H9 (cell line): ENCODE measurements at regions not wholly inside any gene's neighbourhood (a gene's known extent, or its start where the extent isn't known, plus 50 kb on each side); places are given as distances from the start of the nearest gene placed in this dataset.

ENCODE experiments used
- DNase-seq: peaks from one replicate; pipeline ENCODE4 v3.0.0-alpha.2; 2017
- H2AFZ ChIP-seq: one replicate; pipeline ENCODE4 v1.6.1; 2013; ENCODE audit warnings: mild to moderate bottlenecking, low read length, control low read depth, moderate library complexity
- H2AK5ac ChIP-seq: 2 replicates; pipeline ENCODE4 v1.6.1; 2013; ENCODE audit warnings: low read length, control low read depth, mixed read lengths; ENCODE audit not compliant: insufficient read length
- H2BK120ac ChIP-seq: one replicate; pipeline ENCODE4 v1.6.1; 2013; ENCODE audit warnings: low read depth, mild to moderate bottlenecking, low read length, control low read depth, inconsistent platforms; ENCODE audit not compliant: poor library complexity, severe bottlenecking
- H2BK12ac ChIP-seq: 2 replicates; pipeline ENCODE4 v1.6.1; 2013; ENCODE audit warnings: low read length, control low read depth, mixed read lengths, low read depth; ENCODE audit not compliant: insufficient read length
- H2BK15ac ChIP-seq: 2 replicates; pipeline ENCODE4 v1.6.1; 2013; ENCODE audit warnings: low read depth, low read length, control low read depth
- H2BK20ac ChIP-seq: one replicate; pipeline ENCODE4 v1.6.1; 2013; ENCODE audit warnings: low read depth, mild to moderate bottlenecking, low read length, control low read depth, inconsistent platforms; ENCODE audit not compliant: poor library complexity, severe bottlenecking
- H2BK5ac ChIP-seq: 2 replicates; pipeline ENCODE4 v1.6.1; 2013; ENCODE audit warnings: low read length, control low read depth, mixed read lengths; ENCODE audit not compliant: insufficient read length
- H3K14ac ChIP-seq: 2 replicates; pipeline ENCODE4 v1.6.1; 2013; ENCODE audit warnings: low read length, control low read depth; ENCODE audit not compliant: insufficient read depth
- H3K18ac ChIP-seq: 2 replicates; pipeline ENCODE4 v1.6.1; 2013; ENCODE audit warnings: low read depth, mild to moderate bottlenecking, mixed read lengths, low read length, control low read depth; ENCODE audit not compliant: insufficient read length
- H3K23ac ChIP-seq: 2 replicates; pipeline ENCODE4 v1.6.1; 2013; ENCODE audit warnings: low read length, control low read depth, mixed read lengths, low read depth; ENCODE audit not compliant: insufficient read length
- H3K23me2 ChIP-seq: 2 replicates; pipeline ENCODE4 v1.6.1; 2013; ENCODE audit warnings: low read depth, mild to moderate bottlenecking, mixed read lengths, low read length, control low read depth; ENCODE audit not compliant: insufficient read length, poor library complexity, severe bottlenecking
- H3K27ac ChIP-seq: 2 replicates; pipeline ENCODE4 v1.5.1; 2013; ENCODE audit warnings: low read length, control low read depth, mixed read lengths, low read depth; ENCODE audit not compliant: insufficient read length
- H3K27me3 ChIP-seq: 2 replicates; pipeline ENCODE4 v1.6.1; 2013; ENCODE audit warnings: low read length, control low read depth, inconsistent platforms; ENCODE audit not compliant: insufficient read depth
- H3K4ac ChIP-seq: 2 replicates; pipeline ENCODE4 v1.6.1; 2013; ENCODE audit warnings: low read depth, mild to moderate bottlenecking, control low read depth, inconsistent platforms, low read length, moderate library complexity
- H3K4me1 ChIP-seq: 2 replicates; pipeline ENCODE4 v1.6.1; 2013; ENCODE audit warnings: low read length, control low read depth, inconsistent platforms; ENCODE audit not compliant: insufficient read depth
- H3K4me2 ChIP-seq: 2 replicates; pipeline ENCODE4 v1.6.1; 2013; ENCODE audit warnings: low read length, control low read depth, mixed read lengths; ENCODE audit not compliant: insufficient read length, insufficient read depth
- H3K56ac ChIP-seq: 2 replicates; pipeline ENCODE4 v1.6.1; 2013; ENCODE audit warnings: low read depth, mild to moderate bottlenecking, mixed read lengths, low read length, control low read depth; ENCODE audit not compliant: insufficient read length
- H3K79me1 ChIP-seq: 2 replicates; pipeline ENCODE4 v1.6.1; 2013; ENCODE audit warnings: low read depth, mild to moderate bottlenecking, moderate library complexity, low read length, control low read depth, inconsistent platforms; ENCODE audit not compliant: insufficient read depth, poor library complexity, severe bottlenecking
- H3K79me2 ChIP-seq: 2 replicates; pipeline ENCODE4 v1.6.1; 2013; ENCODE audit warnings: low read length, control low read depth, inconsistent platforms; ENCODE audit not compliant: insufficient read depth
- H3K9ac ChIP-seq: 2 replicates; pipeline ENCODE4 v1.6.1; 2013; ENCODE audit warnings: low read length, control low read depth, mixed read lengths; ENCODE audit not compliant: insufficient read length; ENCODE audit errors: extremely low read depth
- H3K9me3 ChIP-seq: one replicate; pipeline ENCODE4 v1.6.1; 2013; ENCODE audit warnings: low read depth, low read length, inconsistent platforms; ENCODE audit not compliant: control insufficient read depth
- H3T11ph ChIP-seq: one replicate; pipeline ENCODE4 v1.6.1; 2013; ENCODE audit warnings: mild to moderate bottlenecking, low read length, control low read depth, inconsistent platforms
- H4K20me1 ChIP-seq: one replicate; pipeline ENCODE4 v1.6.1; 2013; ENCODE audit not compliant: control insufficient read depth, insufficient read length, insufficient read depth
- H4K5ac ChIP-seq: 2 replicates; pipeline ENCODE4 v1.6.1; 2013; ENCODE audit warnings: low read depth, mild to moderate bottlenecking, mixed read lengths, low read length, control low read depth; ENCODE audit not compliant: insufficient read length
- H4K8ac ChIP-seq: replicated peaks from 2 replicates; pipeline ENCODE4 v1.6.1; 2013; ENCODE audit warnings: low read length, control low read depth, mixed read lengths, low read depth; ENCODE audit not compliant: insufficient read length
- H4K91ac ChIP-seq: 2 replicates; pipeline ENCODE4 v1.6.1; 2013; ENCODE audit warnings: low read depth, mild to moderate bottlenecking, moderate library complexity, mixed read lengths, low read length, control low read depth; ENCODE audit not compliant: insufficient read length
- H3K27ac Mint-ChIP-seq, 3 experiments: 2 replicates in 2 of 3; 3 replicates in 1 of 3; pipeline ENCODE4 v1.8.0; 2020 to 2021; ENCODE audit warnings: mixed read lengths in 3 of 3, mild to moderate bottlenecking in 1 of 3, moderate library complexity in 1 of 3
- H3K27me3 Mint-ChIP-seq: 2 replicates; pipeline ENCODE4 v1.8.0; 2021; ENCODE audit warnings: low read depth, mild to moderate bottlenecking, moderate library complexity, mixed read lengths
- H3K36me3 Mint-ChIP-seq, 3 experiments: 2 replicates in 2 of 3; 3 replicates in 1 of 3; pipeline ENCODE4 v1.8.0; 2020 to 2021; ENCODE audit warnings: low read depth in 3 of 3, mixed read lengths in 3 of 3; ENCODE audit not compliant: insufficient read depth in 1 of 3
- H3K4me1 Mint-ChIP-seq, 2 experiments: 2 replicates each; pipeline ENCODE4 v1.8.0; 2020; ENCODE audit warnings: mixed read lengths in 2 of 2
- H3K4me3 Mint-ChIP-seq, 2 experiments: 2 replicates in 1 of 2; 3 replicates in 1 of 2; pipeline ENCODE4 v1.8.0; 2020 to 2021; ENCODE audit warnings: mild to moderate bottlenecking in 2 of 2, mixed read lengths in 2 of 2, moderate library complexity in 1 of 2
- H3K9me3 Mint-ChIP-seq, 2 experiments: 2 replicates in 1 of 2; 3 replicates in 1 of 2; pipeline ENCODE4 v1.8.0; 2020; ENCODE audit warnings: mild to moderate bottlenecking in 2 of 2, mixed read lengths in 2 of 2, moderate library complexity in 1 of 2
- CTCF ChIP-seq: fragments of 200-600 bp; sonication (generic); conservative IDR thresholded peaks from 3 replicates; pipeline ENCODE4 v1.8.0; 2021; ENCODE audit warnings: antibody characterized with exemption, mild to moderate bottlenecking
- WGBS: extraction: QIAGEN DNeasy Blood & Tissue Kit; methylation state at CpG from one replicate; pipeline ENCODE4 v1.1.7; 2013; ENCODE audit warnings: missing lambda C conversion rate, low lambda C conversion rate, mixed read lengths; ENCODE audit not compliant: insufficient read length; ENCODE audit errors: extremely low coverage; 5-methylcytosine and 5-hydroxymethylcytosine counted together

- Histone ChIP-seq H2BK12ac (no peak overlapping the region), H3K23me2 (no peaks in the 10 kb centered on the region), H3K4ac (no peak overlapping the region), H3K27ac (no peak overlapping the region), H3K4me1 (peaks cover 4% of the 10 kb centered on the region; the same call in 1 of the 2 replicates), H2AK5ac (no peak overlapping the region), H4K20me1 (no peaks in the 10 kb centered on the region), H3K14ac (no peak overlapping the region), H4K8ac (no peak overlapping the region), H3K27me3 (no peaks in the 10 kb centered on the region), H3K79me1 (no peaks in the 10 kb centered on the region), H2AFZ (no peak overlapping the region), H3K4me2 (no peak overlapping the region), H3T11ph (no peak overlapping the region), H4K5ac (no peak overlapping the region), H2BK120ac (no peak overlapping the region), H2BK15ac (no peak overlapping the region), H2BK5ac (no peak overlapping the region), H3K79me2 (no peaks in the 10 kb centered on the region), H2BK20ac (no peak overlapping the region), H3K18ac (no peak overlapping the region), H4K91ac (no peak overlapping the region), H3K56ac (no peak overlapping the region), H3K9me3 (no peaks in the 10 kb centered on the region), H3K23ac (no peak overlapping the region), H3K9ac (no peak overlapping the region)
- no peak for DNase-seq
- Mint-ChIP-seq H3K27ac (no peak overlapping the region), H3K4me1 (peaks cover 12 to 22% of the 10 kb centered on the region in 2 experiments), H3K36me3 (no peaks in the 10 kb centered on the region), H3K4me3 (no peak overlapping the region), H3K27me3 (peaks cover 34% of the 10 kb centered on the region), H3K9me3 (no peaks in the 10 kb centered on the region)
- WGBS = no CpG with 5 or more reads among the region's 8 CpGs
- TF ChIP-seq CTCF = no peak
These were observed 116.3 kb upstream of the MTHFD1L start for GRCh38 chr6:150749091-150749670.
